ENCODE measurements at regions not wholly inside any gene's neighbourhood (a gene's known extent, or its start where the extent isn't known, plus 50 kb on each side); places are given as distances from the start of the nearest gene placed in this dataset.

GRCh38 chr16:13628156-13628555 lies 291.8 kb upstream of the ERCC4 start:
- no peak for TF ChIP-seq CTCF (conservative IDR thresholded peaks at IDR 0.05; ENCODE audit: low read length)
- TF ChIP-seq EZH2phosphoT487 (IDR thresholded peaks at IDR 0.05; ENCODE audit: borderline replicate concordance, low read depth, low read length): no peak

All from OCI-LY7 (cell line).